SU-DHL-6 (cell line): ENCODE measurements at regions not wholly inside any gene's neighbourhood (a gene's known extent, or its start where the extent isn't known, plus 50 kb on each side); places are given as distances from the start of the nearest gene placed in this dataset.

Experiments used
- H2AFZ ChIP-seq: fragments of 200-600 bp; sonication (generic); 2 replicates; pipeline ENCODE4 v1.6.1; 2014; ENCODE audit warnings: low read depth, mild to moderate bottlenecking, moderate library complexity, mixed read lengths, antibody characterized with exemption, low read length; ENCODE audit not compliant: severe bottlenecking
- H3F3A ChIP-seq: fragments of 200-600 bp; shearing (Covaris generic); 2 replicates; pipeline ENCODE4 v1.6.0; 2016; ENCODE audit warnings: antibody characterized with exemption, mild to moderate bottlenecking; ENCODE audit not compliant: insufficient read depth
- H3K27ac ChIP-seq: fragments of 200-600 bp; sonication (generic); 2 replicates; pipeline ENCODE4 v1.5.1; 2016; ENCODE audit warnings: low read depth, mild to moderate bottlenecking, low read length, moderate library complexity, mixed read lengths
- H3K27me3 ChIP-seq: fragments of 200-600 bp; sonication (generic), shearing (Covaris generic); 2 replicates; pipeline ENCODE4 v1.6.0; 2014; ENCODE audit warnings: mild to moderate bottlenecking, low read length
- H3K36me3 ChIP-seq: fragments of 200-600 bp; sonication (generic); 2 replicates; pipeline ENCODE4 v1.6.1; 2014; ENCODE audit warnings: mild to moderate bottlenecking, low read length, mixed read lengths
- H3K4me2 ChIP-seq: fragments of 300-600, 200-600 bp; shearing (Covaris generic), sonication (generic); 2 replicates; pipeline ENCODE4 v1.6.0; 2014; ENCODE audit warnings: low read length, low read depth, mild to moderate bottlenecking; ENCODE audit not compliant: poor library complexity, severe bottlenecking
- H3K4me3 ChIP-seq: fragments of 200-600 bp; sonication (generic); 2 replicates; pipeline ENCODE4 v1.5.1; 2014; ENCODE audit warnings: antibody characterized with exemption, low read length, mild to moderate bottlenecking, mixed read lengths; ENCODE audit not compliant: insufficient read depth, poor library complexity, severe bottlenecking
- H3K79me2 ChIP-seq: fragments of 200-600 bp; sonication (generic); 2 replicates; pipeline ENCODE4 v1.6.1; 2014; ENCODE audit warnings: mild to moderate bottlenecking, low read length, moderate library complexity; ENCODE audit not compliant: insufficient read depth
- H3K9ac ChIP-seq: fragments of 200-600 bp; sonication (generic); 2 replicates; pipeline ENCODE4 v1.7.0; 2014; ENCODE audit warnings: mild to moderate bottlenecking, low read length
- H3K9me2 ChIP-seq: fragments of 200-600 bp; sonication (generic); replicated peaks from 2 replicates; pipeline ENCODE4 v1.6.1; 2014; ENCODE audit warnings: low read length; ENCODE audit not compliant: insufficient read depth
- H3K9me3 ChIP-seq: fragments of 200-600 bp; sonication (generic); 2 replicates; pipeline ENCODE4 v1.6.1; 2014; ENCODE audit warnings: low read length, mixed read lengths; ENCODE audit not compliant: insufficient read depth
- H4K20me1 ChIP-seq: fragments of 200-600 bp; sonication (generic); 2 replicates; pipeline ENCODE4 v1.6.1; 2014; ENCODE audit warnings: low read depth, mild to moderate bottlenecking, antibody characterized with exemption, low read length, moderate library complexity, mixed read lengths
- EZH2phosphoT487 ChIP-seq: fragments of 200-600 bp; sonication (generic), shearing (Covaris generic); conservative IDR thresholded peaks from 2 replicates; pipeline ENCODE4 v1.6.1; 2018; ENCODE audit warnings: mild to moderate bottlenecking, antibody characterized with exemption, low read length, moderate library complexity, mixed read lengths
- TF ChIP-seq, protein P1 (sequence below): fragments of 200-600 bp; sonication (generic); IDR thresholded peaks from one replicate; pipeline ENCODE4 v1.5.1; 2017; ENCODE audit warnings: antibody characterized with exemption, mild to moderate bottlenecking, low read length, moderate library complexity; ENCODE audit not compliant: insufficient read depth, poor library complexity, severe bottlenecking

DNA sequence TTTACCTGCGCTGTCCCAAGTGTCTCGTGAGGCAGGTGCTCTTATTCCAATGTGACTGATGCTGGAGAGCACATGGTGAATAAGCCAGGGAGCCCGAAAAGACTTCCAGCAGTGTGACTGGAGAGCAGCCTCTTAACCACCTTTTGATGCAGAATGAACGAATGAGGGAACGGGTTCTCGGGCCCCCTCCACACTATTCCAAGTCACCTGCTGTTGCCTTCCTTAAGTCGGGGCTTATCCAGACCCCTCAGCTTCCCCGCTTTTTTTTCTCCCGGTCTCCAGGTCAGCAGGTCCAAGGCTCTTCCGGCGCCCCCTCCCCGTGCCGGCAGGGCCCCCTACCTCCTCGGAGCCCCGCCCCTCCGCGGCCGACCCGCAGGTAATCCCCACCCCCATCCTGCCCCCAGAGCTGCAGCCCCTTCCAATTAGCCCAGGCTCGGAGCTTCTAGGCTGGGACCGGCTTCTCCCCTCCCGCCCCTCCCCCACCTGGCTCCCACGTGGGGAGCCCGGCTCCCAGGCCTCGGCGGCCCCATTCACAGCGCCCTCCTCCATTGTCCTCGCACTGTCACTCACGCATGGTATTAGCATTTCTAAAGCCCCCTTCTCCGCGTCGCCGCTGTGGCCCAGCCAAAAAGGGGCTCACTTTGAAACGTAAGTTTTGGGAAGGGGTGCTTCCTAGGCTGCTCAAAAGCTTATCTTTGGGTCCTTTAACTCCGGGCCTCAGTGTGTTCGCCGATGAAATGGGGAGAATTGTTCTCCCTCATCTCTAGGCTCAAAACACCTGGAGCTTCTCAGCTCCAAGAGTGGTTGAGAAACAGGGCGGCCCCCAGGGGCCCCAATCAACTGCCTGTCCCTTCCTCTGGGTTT lies 56.2 kb upstream of the PJA1 start:
- TF ChIP-seq, protein P1, sequence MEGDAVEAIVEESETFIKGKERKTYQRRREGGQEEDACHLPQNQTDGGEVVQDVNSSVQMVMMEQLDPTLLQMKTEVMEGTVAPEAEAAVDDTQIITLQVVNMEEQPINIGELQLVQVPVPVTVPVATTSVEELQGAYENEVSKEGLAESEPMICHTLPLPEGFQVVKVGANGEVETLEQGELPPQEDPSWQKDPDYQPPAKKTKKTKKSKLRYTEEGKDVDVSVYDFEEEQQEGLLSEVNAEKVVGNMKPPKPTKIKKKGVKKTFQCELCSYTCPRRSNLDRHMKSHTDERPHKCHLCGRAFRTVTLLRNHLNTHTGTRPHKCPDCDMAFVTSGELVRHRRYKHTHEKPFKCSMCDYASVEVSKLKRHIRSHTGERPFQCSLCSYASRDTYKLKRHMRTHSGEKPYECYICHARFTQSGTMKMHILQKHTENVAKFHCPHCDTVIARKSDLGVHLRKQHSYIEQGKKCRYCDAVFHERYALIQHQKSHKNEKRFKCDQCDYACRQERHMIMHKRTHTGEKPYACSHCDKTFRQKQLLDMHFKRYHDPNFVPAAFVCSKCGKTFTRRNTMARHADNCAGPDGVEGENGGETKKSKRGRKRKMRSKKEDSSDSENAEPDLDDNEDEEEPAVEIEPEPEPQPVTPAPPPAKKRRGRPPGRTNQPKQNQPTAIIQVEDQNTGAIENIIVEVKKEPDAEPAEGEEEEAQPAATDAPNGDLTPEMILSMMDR = no peak
- TF ChIP-seq EZH2phosphoT487 = no peak
- H3F3A ChIP-seq = no peaks in the 10 kb centered on the region
- no peak overlapping the region for H2AFZ ChIP-seq
- H3K27ac ChIP-seq = no peak overlapping the region
- no peaks in the 10 kb centered on the region for H3K9me2 ChIP-seq
- H3K79me2 ChIP-seq = no peaks in the 10 kb centered on the region
- no peak overlapping the region for H3K4me3 ChIP-seq
- H3K36me3 ChIP-seq = no peaks in the 10 kb centered on the region
- H3K27me3 ChIP-seq = no peaks in the 10 kb centered on the region
- no peak overlapping the region for H3K9ac ChIP-seq
- no peaks in the 10 kb centered on the region for H4K20me1 ChIP-seq
- no peak overlapping the region for H3K4me2 ChIP-seq
- no peaks in the 10 kb centered on the region for H3K9me3 ChIP-seq

DNA sequence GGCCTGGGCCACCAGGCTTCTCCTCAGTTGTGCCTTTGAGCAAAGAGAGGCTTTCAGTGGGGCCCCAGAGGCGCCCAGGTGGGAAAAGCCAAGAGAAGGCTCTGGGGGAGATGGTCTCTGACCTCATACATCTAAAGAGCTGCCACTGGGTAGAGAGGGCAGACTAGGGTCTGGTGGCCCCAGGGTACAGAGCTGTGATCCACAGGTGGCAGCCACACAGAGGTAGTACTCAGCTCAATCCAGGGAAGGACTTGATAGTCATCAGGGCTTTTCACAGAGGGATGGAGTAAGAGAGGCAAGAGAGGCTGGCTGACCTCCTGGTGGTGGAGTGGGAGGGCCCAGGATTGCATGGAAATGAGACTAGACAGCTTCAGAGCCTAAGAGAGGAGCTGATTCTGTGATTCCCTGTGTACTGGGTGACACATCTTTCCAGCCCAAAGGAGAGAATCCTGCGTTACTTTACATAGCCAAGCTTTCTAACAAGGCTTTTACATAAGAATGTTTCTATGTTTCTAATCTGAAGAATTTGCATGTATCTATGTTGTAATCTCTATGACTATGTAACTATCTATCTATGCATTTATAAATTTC lies 53.2 kb upstream of the PJA1 start:
- H3K27me3 ChIP-seq = no peaks in the 10 kb centered on the region
- H3K4me2 ChIP-seq = no peak overlapping the region
- no peak overlapping the region for H3K4me3 ChIP-seq
- no peaks in the 10 kb centered on the region for H3K36me3 ChIP-seq
- H4K20me1 ChIP-seq = no peaks in the 10 kb centered on the region
- no peaks in the 10 kb centered on the region for H3K79me2 ChIP-seq
- no peaks in the 10 kb centered on the region for H3F3A ChIP-seq
- H2AFZ ChIP-seq = no peak overlapping the region
- no peak for TF ChIP-seq EZH2phosphoT487
- TF ChIP-seq, protein P1 = no peak
- H3K9me3 ChIP-seq = no peaks in the 10 kb centered on the region
- no peak overlapping the region for H3K9ac ChIP-seq
- no peaks in the 10 kb centered on the region for H3K9me2 ChIP-seq
- no peak overlapping the region for H3K27ac ChIP-seq

DNA sequence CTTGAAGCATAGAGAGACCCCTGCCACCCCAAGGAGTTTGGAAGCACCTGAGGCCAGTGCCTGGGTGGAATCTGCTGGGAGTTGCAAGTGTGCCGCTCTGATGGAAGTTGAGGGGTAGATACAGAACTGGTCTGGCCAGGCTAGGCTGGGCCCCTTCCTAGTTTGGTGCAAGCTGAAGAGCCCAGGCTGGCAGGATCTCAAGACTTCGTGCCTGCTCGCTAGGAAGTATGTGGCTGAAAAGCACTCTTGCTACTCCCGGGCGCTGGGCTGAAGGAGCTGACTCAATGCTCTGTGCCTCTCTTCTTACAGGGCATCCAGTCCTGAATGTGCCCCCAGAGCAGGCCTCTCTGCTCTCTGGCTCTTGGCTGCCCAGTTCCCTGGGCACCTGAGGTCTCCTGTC lies 51.7 kb upstream of the PJA1 start:
- Histone ChIP-seq H3F3A (no peaks in the 10 kb centered on the region), H3K9ac (no peak overlapping the region), H3K4me3 (no peak overlapping the region), H3K9me3 (no peaks in the 10 kb centered on the region), H3K79me2 (no peaks in the 10 kb centered on the region), H3K27me3 (no peaks in the 10 kb centered on the region), H3K4me2 (no peak overlapping the region), H3K27ac (no peak overlapping the region), H3K36me3 (no peaks in the 10 kb centered on the region), H3K9me2 (no peaks in the 10 kb centered on the region), H2AFZ (no peak overlapping the region), H4K20me1 (no peaks in the 10 kb centered on the region)
- TF ChIP-seq, protein P1 = no peak
- TF ChIP-seq EZH2phosphoT487 = no peak
